SU-DHL-6 (cell line): ENCODE measurements at regions not wholly inside any gene's neighbourhood (a gene's known extent, or its start where the extent isn't known, plus 50 kb on each side); places are given as distances from the start of the nearest gene placed in this dataset.

ENCODE experiments used
- EZH2phosphoT487 ChIP-seq: fragments of 200-600 bp; sonication (generic), shearing (Covaris generic); conservative IDR thresholded peaks from 2 replicates; pipeline ENCODE4 v1.6.1; 2018; ENCODE audit warnings: mild to moderate bottlenecking, antibody characterized with exemption, low read length, moderate library complexity, mixed read lengths
- TF ChIP-seq, protein P1 (sequence below): fragments of 200-600 bp; sonication (generic); IDR thresholded peaks from one replicate; pipeline ENCODE4 v1.5.1; 2017; ENCODE audit warnings: antibody characterized with exemption, mild to moderate bottlenecking, low read length, moderate library complexity; ENCODE audit not compliant: insufficient read depth, poor library complexity, severe bottlenecking

DNA sequence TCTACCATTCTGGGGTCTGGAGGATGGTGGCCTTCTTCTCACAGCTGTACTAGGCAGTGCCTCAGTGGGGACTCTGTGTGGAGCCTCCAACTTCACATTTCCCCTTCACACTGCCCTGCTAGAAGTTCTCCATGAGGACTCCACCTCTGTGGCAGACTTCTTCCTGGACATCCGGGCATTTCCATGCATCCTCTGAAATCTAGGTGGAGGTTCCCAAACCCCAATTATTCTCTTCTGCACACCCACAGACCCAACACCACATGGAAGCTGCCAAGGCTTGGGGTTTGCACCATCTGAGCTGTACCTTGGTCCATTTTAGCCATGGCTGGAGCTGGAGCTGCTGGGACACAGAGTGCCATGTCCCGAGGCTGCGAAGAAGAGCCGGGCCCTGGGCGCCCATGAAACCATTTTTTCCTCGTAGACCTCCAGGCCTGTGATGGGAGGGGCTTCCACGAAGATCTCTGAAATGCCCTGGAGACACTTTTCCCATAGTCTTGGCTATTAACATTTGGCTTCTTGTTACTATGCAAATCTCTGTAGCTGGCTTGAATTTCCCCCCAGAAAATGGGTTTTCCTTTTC, 170.5 kb downstream of the FOXD2 start:
- TF ChIP-seq, protein P1, sequence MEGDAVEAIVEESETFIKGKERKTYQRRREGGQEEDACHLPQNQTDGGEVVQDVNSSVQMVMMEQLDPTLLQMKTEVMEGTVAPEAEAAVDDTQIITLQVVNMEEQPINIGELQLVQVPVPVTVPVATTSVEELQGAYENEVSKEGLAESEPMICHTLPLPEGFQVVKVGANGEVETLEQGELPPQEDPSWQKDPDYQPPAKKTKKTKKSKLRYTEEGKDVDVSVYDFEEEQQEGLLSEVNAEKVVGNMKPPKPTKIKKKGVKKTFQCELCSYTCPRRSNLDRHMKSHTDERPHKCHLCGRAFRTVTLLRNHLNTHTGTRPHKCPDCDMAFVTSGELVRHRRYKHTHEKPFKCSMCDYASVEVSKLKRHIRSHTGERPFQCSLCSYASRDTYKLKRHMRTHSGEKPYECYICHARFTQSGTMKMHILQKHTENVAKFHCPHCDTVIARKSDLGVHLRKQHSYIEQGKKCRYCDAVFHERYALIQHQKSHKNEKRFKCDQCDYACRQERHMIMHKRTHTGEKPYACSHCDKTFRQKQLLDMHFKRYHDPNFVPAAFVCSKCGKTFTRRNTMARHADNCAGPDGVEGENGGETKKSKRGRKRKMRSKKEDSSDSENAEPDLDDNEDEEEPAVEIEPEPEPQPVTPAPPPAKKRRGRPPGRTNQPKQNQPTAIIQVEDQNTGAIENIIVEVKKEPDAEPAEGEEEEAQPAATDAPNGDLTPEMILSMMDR, result no peak
- TF ChIP-seq EZH2phosphoT487, result no peak
